ENCODE measurements at regions not wholly inside any gene's neighbourhood (a gene's known extent, or its start where the extent isn't known, plus 50 kb on each side); places are given as distances from the start of the nearest gene placed in this dataset.

GRCh38 chr1:216997831-216998230 is 274.6 kb upstream of the ESRRG start:
- no peak for TF ChIP-seq CTCF (conservative IDR thresholded peaks at IDR 0.05; ENCODE audit: low read length)
- TF ChIP-seq EZH2phosphoT487 (IDR thresholded peaks at IDR 0.05; ENCODE audit: borderline replicate concordance), result no peak

All from Loucy (cell line).